ENCODE measurements at regions not wholly inside any gene's neighbourhood (a gene's known extent, or its start where the extent isn't known, plus 50 kb on each side); places are given as distances from the start of the nearest gene placed in this dataset.

GRCh38 chr13:94968757-94969086 is 256.4 kb upstream of the SOX21 start:
- DNase-seq (ENCODE audit: low read depth), result no peak

- DNase-seq (ENCODE audit: low read depth), result peak; percentile 21
These were observed 255.9 kb upstream of the SOX21 start for GRCh38 chr13:94968040-94968756.

GRCh38 chr13:94967183-94968039 is 255.1 kb upstream of the SOX21 start:
- DNase-seq (ENCODE audit: low read depth), result peak; percentile 15

GRCh38 chr13:94966422-94966955 is 254.1 kb upstream of the SOX21 start:
- DNase-seq (ENCODE audit: low read depth), result no peak

DNA sequence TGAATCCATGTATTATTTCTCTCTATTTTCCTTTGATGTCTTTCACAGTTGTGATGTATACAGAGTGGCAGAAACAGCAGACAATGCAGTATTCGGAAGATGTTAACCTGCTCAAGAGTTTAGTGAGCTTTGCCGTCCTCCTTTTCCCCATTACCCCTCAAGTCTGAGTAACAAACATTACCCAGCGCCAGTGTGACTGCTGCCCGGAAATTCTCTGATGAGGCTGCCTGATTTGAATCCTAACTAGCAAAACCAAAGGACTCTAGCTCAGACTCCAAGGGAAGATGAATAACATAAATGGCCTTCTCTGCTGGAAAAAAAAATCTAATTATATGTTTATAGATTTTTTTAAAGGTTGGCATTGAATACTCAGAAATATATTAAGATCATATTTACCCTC is 247.3 kb upstream of the SOX21 start:
- DNase-seq (ENCODE audit: low read depth), result no peak

DNA sequence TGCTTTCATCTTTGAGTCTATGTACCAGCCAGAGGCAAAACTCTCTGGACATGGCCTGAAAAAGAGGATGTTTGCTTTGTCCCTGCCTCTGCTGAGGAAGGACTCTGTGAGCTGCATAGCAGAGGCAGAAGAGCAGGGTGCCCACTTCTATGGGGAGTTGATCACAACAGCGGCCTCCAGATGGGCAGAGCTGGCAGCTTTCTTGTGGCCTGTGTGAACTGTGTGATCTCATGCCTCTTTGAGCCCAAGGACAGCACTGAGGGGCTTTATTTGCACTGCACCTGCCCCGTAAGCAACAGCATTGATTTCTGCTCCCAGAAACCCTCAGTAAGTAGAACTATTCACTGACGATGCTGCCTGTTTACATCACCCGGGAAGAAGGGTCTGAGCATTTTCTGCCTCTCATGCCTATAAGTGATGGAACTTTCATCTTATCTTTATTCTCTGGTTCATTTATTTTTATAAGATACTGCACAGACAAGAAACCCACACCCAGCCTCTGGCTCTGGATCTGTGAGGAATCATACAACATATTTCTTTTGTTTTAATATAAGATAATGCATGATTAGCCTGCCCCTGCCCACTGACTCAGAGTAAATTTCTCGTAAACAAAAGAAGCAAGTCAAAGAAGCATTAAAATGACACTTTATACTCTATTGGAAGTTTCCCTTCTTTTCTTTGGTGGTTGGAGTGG is 244.2 kb upstream of the SOX21 start:
- no peak for DNase-seq (ENCODE audit: low read depth)

DNA sequence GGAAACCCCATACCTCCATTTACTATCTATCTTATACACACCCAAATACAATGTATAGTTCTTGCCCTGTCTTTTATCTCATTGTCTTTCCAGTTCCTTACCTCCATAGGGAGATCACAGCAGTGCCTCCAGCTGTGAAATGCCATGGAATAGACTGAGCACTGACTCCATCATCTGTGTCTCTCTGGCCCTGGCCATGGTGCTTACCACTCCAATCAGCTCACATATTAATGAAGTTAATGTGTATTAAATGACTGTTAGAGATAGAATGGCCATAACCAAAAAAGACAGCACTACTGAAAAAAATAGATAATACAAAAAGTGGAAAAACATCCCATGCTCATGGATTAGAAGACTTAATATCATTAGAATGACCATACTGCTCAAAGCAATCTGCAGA is 240.4 kb upstream of the SOX21 start:
- DNase-seq (ENCODE audit: low read depth), result no peak

GRCh38 chr13:94950303-94950702 is 238.0 kb upstream of the SOX21 start:
- DNase-seq (ENCODE audit: low read depth), result peak; percentile 32

DNA sequence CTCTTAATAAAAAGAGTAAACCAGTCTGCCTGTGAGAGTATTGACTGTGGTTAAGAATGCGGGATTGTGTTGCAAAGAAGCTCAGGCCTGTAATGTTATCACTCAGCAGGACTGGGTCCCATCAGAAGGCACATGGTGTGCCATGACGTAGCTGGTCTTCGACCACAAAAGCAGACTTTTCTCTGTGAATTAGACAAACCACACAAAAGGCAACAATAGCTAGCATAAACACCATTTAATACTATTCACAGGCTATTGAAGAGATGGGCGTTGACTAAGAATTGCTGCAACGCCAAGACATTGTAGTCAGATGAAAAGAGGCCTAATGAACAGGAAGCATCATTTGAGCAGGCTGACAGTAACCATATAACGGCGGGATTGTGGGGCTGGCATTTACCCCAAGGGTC is 235.6 kb upstream of the SOX21 start:
- DNase-seq (ENCODE audit: low read depth), result no peak

GRCh38 chr13:94947392-94947791 is 235.0 kb upstream of the SOX21 start:
- no peak for DNase-seq (ENCODE audit: low read depth)

DNA sequence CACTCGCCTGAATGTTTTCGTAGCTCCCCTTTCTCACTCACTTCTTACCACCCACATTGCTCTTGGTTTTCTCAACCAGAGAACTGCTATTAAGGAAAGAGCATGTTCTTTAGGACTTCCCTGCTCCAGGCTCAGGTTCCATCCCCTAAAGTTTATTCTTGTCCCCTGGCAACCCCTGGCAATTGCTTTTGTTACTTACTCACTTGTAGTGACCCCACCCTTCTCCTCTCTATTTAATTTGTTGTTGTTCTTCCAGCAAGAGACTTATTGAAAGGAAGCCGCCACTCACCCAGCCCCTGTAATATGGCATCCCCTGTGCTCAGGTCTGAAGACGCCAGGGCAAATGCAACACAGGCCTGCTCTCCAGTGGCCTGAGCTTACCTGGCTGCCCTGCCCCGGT is 233.7 kb upstream of the SOX21 start:
- DNase-seq (ENCODE audit: low read depth), result no peak

- no peak for DNase-seq (ENCODE audit: low read depth)
These were observed 225.8 kb upstream of the SOX21 start for GRCh38 chr13:94938124-94938523.

- no peak for DNase-seq (ENCODE audit: low read depth)
These were observed 224.3 kb upstream of the SOX21 start for GRCh38 chr13:94936633-94937032.

DNA sequence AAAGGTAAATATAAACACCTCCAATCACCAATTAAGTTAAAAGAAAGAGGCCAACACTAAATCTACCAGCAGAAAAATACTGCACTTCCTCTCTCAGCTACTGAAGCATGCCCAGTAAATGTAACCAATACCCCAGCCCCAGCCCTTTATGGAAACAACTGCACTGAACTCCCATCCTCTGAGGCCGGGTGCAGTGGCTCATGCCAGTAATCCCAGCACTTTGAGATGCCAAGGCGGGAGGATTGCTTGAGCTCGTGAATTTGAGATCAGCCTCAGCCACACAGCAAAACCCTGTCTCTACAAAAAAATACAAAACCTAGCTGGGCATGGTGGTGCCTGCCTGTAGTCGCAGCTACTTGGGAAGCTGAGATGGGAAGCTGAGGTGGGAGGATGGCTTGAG is 221.6 kb upstream of the SOX21 start:
- no peak for DNase-seq (ENCODE audit: low read depth)

GRCh38 chr13:94933230-94933751 is 220.9 kb upstream of the SOX21 start:
- DNase-seq (ENCODE audit: low read depth), result no peak

GRCh38 chr13:94928127-94928775 is 215.9 kb upstream of the SOX21 start:
- no peak for DNase-seq (ENCODE audit: low read depth)

- DNase-seq (ENCODE audit: low read depth), result no peak
These were observed 212.9 kb upstream of the SOX21 start for GRCh38 chr13:94925263-94925662.

- no peak for DNase-seq (ENCODE audit: low read depth)
These were observed 208.8 kb upstream of the SOX21 start for GRCh38 chr13:94921181-94921580.

- DNase-seq (ENCODE audit: low read depth), result no peak
These were observed 208.2 kb upstream of the SOX21 start for GRCh38 chr13:94920578-94920977.

DNA sequence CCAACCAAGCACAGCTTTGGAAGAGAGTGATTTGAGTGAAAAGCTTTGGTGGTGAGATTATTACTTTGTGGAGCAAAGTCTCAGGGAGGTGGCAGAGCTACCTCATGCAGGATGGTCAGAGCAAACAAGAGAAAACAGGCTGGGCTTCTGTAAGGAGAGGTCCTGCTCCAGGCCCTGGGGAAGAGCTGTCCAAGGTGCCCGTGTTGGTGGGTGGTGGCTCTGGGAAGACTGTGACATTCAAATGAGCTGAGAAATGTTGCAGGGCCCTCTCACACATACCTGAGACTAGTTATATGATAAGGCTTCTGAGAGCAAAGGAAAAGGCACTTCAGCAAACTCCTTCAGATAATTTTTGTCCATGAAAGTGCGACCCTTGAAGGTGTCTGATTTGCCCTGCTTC is 205.5 kb upstream of the SOX21 start:
- DNase-seq (ENCODE audit: low read depth), result peak; percentile 25

DNA sequence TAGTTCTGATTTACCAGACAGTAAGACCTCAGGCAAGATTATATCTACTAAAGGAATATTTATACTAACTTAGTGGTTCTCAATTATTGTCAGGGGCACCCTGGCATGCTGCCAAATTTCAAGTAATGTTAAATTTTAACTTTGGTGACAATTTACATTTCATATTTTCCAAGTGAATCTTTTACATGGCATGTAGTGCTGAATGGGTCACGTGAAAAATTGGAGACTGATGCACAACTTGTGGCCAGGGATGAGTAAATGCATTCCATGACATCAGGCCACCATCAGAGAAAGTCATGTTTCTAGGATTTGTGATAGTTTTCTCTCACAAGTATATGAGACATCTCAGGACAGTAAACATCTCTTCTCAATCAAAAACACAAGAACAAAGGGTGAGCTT is 202.6 kb upstream of the SOX21 start:
- DNase-seq (ENCODE audit: low read depth), result peak; percentile 41

GRCh38 chr13:94906605-94907004 is 194.3 kb upstream of the SOX21 start:
- no peak for DNase-seq (ENCODE audit: low read depth)

Data from EH (cell line).